ENCODE measurements at regions not wholly inside any gene's neighbourhood (a gene's known extent, or its start where the extent isn't known, plus 50 kb on each side); places are given as distances from the start of the nearest gene placed in this dataset.
"Not testable (repeated sequence)": the region's sequence is repeated elsewhere in the genome, so short reads cannot be mapped to it uniquely, and the experiment has no call there.

DNA sequence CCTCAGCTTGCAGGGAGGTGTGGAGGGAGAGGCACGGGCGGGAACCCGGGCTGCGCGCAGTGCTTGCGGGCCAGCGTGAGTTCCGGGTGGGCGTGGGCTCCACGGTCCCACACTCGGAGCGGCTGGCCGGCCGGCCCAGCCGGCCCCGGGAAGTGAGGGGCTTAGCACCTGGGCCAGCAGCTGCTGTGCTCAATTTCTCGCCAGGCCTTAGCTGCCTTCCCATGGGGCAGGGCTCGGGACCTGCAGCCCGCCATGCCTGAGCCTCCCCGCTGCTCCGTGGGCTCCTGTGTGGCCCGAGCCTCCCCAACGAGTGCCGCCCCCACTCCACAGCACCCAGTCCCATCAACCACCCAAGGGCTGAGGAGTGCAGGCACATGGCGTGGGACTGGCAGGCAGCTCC lies 83.0 kb upstream of the CDCA7L start:
- intact Hi-C loops (cut with micrococcal nuclease); H3K36me3 Mint-ChIP-seq (ENCODE audit: low read depth); H3K9me3 Mint-ChIP-seq; DNase-seq (ENCODE audit: low spot score); H3K27me3 Mint-ChIP-seq (ENCODE audit: low read depth); H3K27ac Mint-ChIP-seq; H3K4me1 Mint-ChIP-seq (ENCODE audit: low read depth); H3K4me3 Mint-ChIP-seq (ENCODE audit: low read depth): not testable (repeated sequence)

DNA sequence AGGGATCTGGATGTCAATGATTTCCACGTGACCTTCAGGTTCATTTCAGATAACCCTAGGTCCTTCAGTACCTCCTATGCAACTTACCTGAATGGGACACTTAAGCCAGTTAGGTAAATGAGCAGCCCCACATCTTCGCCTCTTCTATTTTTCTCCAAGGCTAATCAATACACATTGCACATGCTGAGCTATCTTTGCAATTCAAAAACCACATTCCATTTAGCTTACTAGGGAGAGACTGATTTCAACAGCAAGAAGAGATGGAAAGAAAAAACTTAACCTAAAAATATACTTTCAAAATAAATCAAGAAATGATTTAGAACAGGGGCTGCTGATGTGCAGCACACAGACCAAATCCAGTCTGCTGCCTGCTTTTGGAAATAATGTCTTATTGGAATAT lies 81.8 kb upstream of the CDCA7L start:
- no peaks in the 10 kb centered on the region for H3K9me3 Mint-ChIP-seq
- intact Hi-C loops (cut with micrococcal nuclease): no loop called here
- H3K27ac Mint-ChIP-seq: no peak overlapping the region
- no peak overlapping the region for H3K4me3 Mint-ChIP-seq (ENCODE audit: low read depth)
- peaks cover 4% of the 10 kb centered on the region for H3K27me3 Mint-ChIP-seq (ENCODE audit: low read depth)
- no peaks in the 10 kb centered on the region for H3K4me1 Mint-ChIP-seq (ENCODE audit: low read depth)
- DNase-seq (ENCODE audit: low spot score): no peak
- no peaks in the 10 kb centered on the region for H3K36me3 Mint-ChIP-seq (ENCODE audit: low read depth)

DNA sequence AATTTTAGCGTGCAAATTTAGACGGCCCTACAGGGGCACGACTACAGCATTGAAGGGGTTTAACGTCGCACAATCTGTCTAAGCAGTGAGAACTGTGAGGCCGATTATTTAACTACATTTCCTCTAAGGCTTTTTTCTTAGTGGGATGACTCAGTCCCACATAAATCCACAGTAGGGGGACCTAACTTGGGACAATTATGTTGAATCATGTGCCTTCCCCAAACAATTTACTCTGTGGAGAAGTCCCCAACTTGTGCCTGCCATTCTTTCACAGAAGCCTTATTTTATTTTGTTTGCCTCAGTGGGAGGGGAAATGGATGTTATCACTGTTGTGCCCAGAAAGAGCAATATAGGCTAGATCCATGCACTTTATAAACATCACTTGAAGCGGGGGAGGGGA lies 80.3 kb upstream of the CDCA7L start:
- H3K4me3 Mint-ChIP-seq (ENCODE audit: low read depth): no peak overlapping the region
- H3K27me3 Mint-ChIP-seq (ENCODE audit: low read depth): peaks cover 4% of the 10 kb centered on the region
- H3K9me3 Mint-ChIP-seq: no peaks in the 10 kb centered on the region
- H3K36me3 Mint-ChIP-seq (ENCODE audit: low read depth): no peaks in the 10 kb centered on the region
- DNase-seq (ENCODE audit: low spot score): no peak
- H3K4me1 Mint-ChIP-seq (ENCODE audit: low read depth): no peaks in the 10 kb centered on the region
- intact Hi-C loops (cut with micrococcal nuclease): no loop called here
- H3K27ac Mint-ChIP-seq: no peak overlapping the region

DNA sequence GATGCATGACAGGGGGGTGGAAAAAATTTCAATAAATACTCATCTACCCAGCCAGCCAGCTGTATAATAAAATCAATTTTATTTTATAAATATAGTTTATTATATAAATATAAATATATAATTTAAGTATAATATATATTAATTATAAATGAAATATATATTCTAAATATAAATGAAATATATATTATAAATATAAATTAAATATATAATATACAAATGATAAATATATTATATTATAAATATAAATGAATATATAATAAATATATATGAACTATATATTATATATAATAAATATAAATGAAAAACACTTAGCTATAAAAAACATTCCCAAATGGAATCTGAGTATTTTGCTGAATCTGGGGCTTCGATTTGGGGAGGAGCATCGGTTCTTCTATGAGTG lies 79.4 kb upstream of the CDCA7L start:
- Mint-ChIP-seq H3K4me1 (ENCODE audit: low read depth) (no peaks in the 10 kb centered on the region), H3K9me3 (no peaks in the 10 kb centered on the region), H3K4me3 (ENCODE audit: low read depth) (no peak overlapping the region), H3K27me3 (ENCODE audit: low read depth) (peaks cover 4% of the 10 kb centered on the region), H3K27ac (no peak overlapping the region), H3K36me3 (ENCODE audit: low read depth) (no peaks in the 10 kb centered on the region)
- no peak for DNase-seq (ENCODE audit: low spot score)
- intact Hi-C loops (cut with micrococcal nuclease): no loop called here

DNA sequence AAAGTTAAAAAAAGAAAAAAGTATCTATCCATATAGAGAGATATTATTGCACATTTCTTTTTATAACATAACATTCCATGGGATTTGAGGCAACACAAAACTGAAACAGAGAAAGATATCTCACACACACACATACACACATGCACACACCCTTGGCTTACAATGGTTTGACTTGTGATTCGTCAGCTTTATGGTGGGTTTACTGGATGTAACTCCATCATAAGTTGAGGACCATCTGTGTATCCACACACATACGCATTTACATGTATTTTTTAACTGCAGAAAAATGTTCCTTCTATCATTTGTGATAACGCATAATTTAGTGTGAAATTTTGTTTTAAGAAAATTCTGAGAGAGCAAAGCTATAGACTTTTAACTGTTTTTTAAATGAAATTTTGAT lies 74.2 kb upstream of the CDCA7L start:
- no peak for DNase-seq (ENCODE audit: low spot score)
- Mint-ChIP-seq H3K27me3 (ENCODE audit: low read depth) (peaks cover 12% of the 10 kb centered on the region), H3K4me1 (ENCODE audit: low read depth) (no peaks in the 10 kb centered on the region), H3K4me3 (ENCODE audit: low read depth) (no peak overlapping the region), H3K27ac (no peak overlapping the region), H3K36me3 (ENCODE audit: low read depth) (no peaks in the 10 kb centered on the region), H3K9me3 (no peaks in the 10 kb centered on the region)
- intact Hi-C loops (cut with micrococcal nuclease): no loop called here

DNA sequence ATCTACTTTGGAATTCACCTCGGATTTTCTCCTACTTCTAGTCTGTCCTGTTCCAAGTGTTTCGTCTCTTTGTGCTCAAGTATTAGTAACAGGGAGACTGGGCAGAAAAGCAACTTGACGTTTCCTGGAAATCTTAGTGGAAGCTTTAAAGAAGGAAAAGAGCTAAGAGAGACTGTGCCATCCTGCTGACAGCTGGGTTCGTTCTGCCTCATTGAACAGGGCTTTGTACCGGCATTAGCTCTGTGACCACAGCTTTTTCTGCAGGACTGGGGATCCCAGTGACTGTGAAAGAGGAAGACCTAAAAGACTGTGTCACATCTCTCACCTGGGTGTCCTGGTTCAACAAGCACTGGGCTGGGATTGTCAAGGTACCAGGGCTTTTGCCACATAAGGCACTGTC lies 70.8 kb upstream of the CDCA7L start:
- DNase-seq (ENCODE audit: low spot score): no peak
- intact Hi-C loops (cut with micrococcal nuclease): no loop called here
- no peaks in the 10 kb centered on the region for H3K9me3 Mint-ChIP-seq
- H3K4me3 Mint-ChIP-seq (ENCODE audit: low read depth): no peak overlapping the region
- H3K4me1 Mint-ChIP-seq (ENCODE audit: low read depth): no peaks in the 10 kb centered on the region
- H3K36me3 Mint-ChIP-seq (ENCODE audit: low read depth): no peaks in the 10 kb centered on the region
- H3K27ac Mint-ChIP-seq: no peak overlapping the region
- H3K27me3 Mint-ChIP-seq (ENCODE audit: low read depth): peaks cover 13% of the 10 kb centered on the region

DNA sequence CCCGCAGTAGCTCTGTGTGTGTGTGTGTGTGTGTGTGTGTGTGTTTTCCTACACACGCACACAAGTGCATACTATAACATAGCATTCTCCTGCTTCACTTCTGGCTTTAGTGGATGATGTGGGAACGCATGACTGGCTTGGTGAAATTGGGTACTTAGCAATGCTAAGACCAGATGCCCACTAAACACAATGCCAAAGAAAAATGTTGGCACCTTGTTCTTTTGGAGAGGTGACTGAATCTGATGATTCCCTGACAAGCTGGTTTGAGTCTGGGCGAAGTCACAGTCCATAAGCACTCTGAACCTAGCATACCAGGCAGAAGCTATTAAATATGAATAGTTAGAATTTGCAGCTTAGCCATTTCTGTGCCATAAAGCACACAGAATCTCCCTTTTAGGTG lies 68.0 kb upstream of the CDCA7L start:
- no peaks in the 10 kb centered on the region for H3K4me1 Mint-ChIP-seq (ENCODE audit: low read depth)
- H3K9me3 Mint-ChIP-seq: no peaks in the 10 kb centered on the region
- no peak for DNase-seq (ENCODE audit: low spot score)
- peaks cover 14% of the 10 kb centered on the region for H3K27me3 Mint-ChIP-seq (ENCODE audit: low read depth)
- no peak overlapping the region for H3K27ac Mint-ChIP-seq
- no peak overlapping the region for H3K4me3 Mint-ChIP-seq (ENCODE audit: low read depth)
- H3K36me3 Mint-ChIP-seq (ENCODE audit: low read depth): no peaks in the 10 kb centered on the region
- intact Hi-C loops (cut with micrococcal nuclease): no loop called here

DNA sequence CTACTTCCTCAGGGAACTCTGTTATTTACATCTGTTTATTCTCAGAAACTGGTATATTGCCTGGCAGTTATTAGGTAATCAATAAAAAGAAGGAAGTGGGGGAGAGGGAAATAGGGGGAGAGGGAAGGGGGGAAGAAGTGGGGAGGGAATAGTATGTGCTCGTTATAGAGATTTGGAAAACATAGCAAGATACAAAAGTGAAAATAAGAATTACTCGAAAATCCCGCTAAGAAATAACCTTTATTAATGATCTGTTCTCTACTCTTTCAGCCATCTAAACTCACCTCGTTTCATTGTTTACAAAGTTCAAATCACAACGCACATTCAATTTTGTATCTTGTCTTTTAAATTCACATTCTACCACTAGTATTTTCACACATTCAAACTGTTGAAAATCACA lies 63.0 kb upstream of the CDCA7L start:
- intact Hi-C loops (cut with micrococcal nuclease): loop anchor here (10.0 kb wide), 1 partner anchor 234 kb away; no protein-coding TSS in a partner anchor
- Mint-ChIP-seq H3K4me3 (ENCODE audit: low read depth) (no peak overlapping the region), H3K36me3 (ENCODE audit: low read depth) (no peaks in the 10 kb centered on the region), H3K27me3 (ENCODE audit: low read depth) (peaks cover 16% of the 10 kb centered on the region), H3K9me3 (no peaks in the 10 kb centered on the region), H3K27ac (no peak overlapping the region), H3K4me1 (ENCODE audit: low read depth) (no peaks in the 10 kb centered on the region)
- no peak for DNase-seq (ENCODE audit: low spot score)

DNA sequence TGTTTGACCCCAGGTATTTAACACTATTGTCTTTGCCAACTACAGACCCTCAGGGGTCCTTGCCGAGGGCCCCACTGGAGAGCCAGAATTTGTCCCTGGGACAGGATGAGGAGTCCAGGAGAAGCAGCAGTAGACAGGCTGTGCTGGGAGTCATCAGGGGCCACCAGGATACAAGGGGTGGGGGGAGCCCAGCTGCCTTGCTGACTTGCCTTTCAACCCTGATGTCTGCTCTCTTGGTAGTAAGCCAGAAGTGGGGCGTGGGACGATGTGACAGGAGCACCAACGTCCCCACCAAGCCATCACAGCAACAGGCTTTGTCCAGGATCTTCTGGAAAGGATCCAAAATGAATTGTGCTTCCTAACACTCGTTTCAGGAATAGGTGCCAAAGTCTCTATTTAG lies 62.4 kb upstream of the CDCA7L start:
- Mint-ChIP-seq H3K27ac (no peak overlapping the region), H3K9me3 (no peaks in the 10 kb centered on the region), H3K27me3 (ENCODE audit: low read depth) (peaks cover 16% of the 10 kb centered on the region), H3K4me3 (ENCODE audit: low read depth) (no peak overlapping the region), H3K4me1 (ENCODE audit: low read depth) (no peaks in the 10 kb centered on the region), H3K36me3 (ENCODE audit: low read depth) (no peaks in the 10 kb centered on the region)
- intact Hi-C loops (cut with micrococcal nuclease): loop anchor here (10.0 kb wide), 1 partner anchor 233 kb away; no protein-coding TSS in a partner anchor
- DNase-seq (ENCODE audit: low spot score): no peak

DNA sequence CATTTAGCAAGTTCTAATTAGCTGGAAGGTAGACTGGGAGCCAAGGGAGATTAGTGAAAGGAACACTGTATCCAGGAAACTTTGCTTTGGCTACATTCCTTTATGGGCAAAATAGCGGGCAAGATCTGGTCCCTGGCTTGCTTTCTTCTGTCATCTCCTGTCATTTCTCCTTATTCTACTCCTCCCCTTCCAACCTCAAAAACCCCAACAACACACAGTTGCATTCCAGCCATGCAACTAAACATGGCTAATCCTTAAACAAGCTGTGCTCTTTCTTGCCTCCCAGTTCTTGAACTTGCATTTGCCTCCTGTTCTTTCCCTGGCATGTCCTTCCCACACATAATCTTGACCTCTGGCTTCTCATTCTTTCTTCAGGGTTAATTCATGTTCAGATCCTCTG lies 59.5 kb upstream of the CDCA7L start:
- intact Hi-C loops (cut with micrococcal nuclease): loop anchor here (10.0 kb wide), 1 partner anchor 230 kb away; no protein-coding TSS in a partner anchor
- no peaks in the 10 kb centered on the region for H3K9me3 Mint-ChIP-seq

DNA sequence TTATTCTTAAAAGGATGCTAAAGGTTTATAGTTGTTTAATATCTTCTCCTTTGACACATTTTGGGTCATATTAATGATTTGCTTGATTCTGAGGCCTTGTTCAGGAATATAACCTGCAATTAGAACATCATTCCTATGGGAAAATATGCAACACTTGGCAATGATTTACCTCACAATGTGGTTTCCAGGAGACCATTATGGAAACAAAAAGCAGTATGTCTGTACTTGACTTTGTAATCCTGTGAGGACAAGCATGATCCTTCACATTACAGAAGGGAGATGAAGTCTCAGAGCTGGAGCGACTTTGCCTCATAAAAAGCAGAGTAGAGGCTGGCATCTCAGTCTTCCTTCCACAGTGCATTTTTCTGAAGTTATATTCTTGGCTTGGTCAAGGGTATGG lies 57.0 kb upstream of the CDCA7L start:
- peaks cover 6% of the 10 kb centered on the region for H3K4me1 Mint-ChIP-seq (ENCODE audit: low read depth)
- intact Hi-C loops (cut with micrococcal nuclease): loop anchor here (5.0 to 10.0 kb wide), 2 partner anchors 228 to 745 kb away; no protein-coding TSS in a partner anchor
- no peaks in the 10 kb centered on the region for H3K9me3 Mint-ChIP-seq

More for the DNA sequence above, 59.5 kb upstream of the CDCA7L start:
- H3K36me3 Mint-ChIP-seq (ENCODE audit: low read depth): no peaks in the 10 kb centered on the region
- DNase-seq (ENCODE audit: low spot score): no peak
- peaks cover 16% of the 10 kb centered on the region for H3K27me3 Mint-ChIP-seq (ENCODE audit: low read depth)
- no peak overlapping the region for H3K4me3 Mint-ChIP-seq (ENCODE audit: low read depth)
- H3K4me1 Mint-ChIP-seq (ENCODE audit: low read depth): peaks cover 6% of the 10 kb centered on the region
- no peak overlapping the region for H3K27ac Mint-ChIP-seq

DNA sequence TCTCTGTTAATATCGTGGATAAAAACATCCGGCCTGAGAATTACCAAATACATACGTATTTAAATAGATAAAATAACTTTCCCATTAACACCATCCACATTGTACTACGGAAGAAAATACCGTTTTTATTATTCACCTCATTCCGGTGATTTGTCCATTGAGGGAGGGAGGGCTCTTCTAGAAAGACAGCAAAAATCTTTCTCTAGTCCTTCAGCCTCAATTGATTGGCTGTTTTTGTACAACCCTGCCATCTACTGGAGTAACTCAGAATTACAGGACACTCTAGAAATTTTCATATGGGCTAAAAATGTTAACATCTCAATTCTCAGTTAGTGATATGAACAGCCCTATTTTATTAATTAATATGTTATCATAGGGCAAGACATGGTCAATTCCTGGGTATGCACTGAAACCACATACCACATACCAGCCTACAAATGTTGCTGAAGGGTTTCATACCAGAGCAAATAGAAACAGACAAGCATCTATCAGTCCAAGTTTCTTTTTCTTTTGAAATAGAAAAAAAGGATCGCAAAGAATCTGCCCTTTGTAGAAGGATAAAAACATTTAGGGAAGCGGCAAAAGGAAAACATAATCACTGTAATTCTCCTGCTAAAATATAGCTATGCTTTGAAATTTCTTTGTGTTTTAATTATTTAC lies 55.8 kb upstream of the CDCA7L start:
- peaks cover 17% of the 10 kb centered on the region for H3K27me3 Mint-ChIP-seq (ENCODE audit: low read depth)
- H3K9me3 Mint-ChIP-seq: no peaks in the 10 kb centered on the region
- H3K4me1 Mint-ChIP-seq (ENCODE audit: low read depth): peaks cover 6% of the 10 kb centered on the region
- no peak overlapping the region for H3K27ac Mint-ChIP-seq
- no peaks in the 10 kb centered on the region for H3K36me3 Mint-ChIP-seq (ENCODE audit: low read depth)
- no peak for DNase-seq (ENCODE audit: low spot score)
- H3K4me3 Mint-ChIP-seq (ENCODE audit: low read depth): no peak overlapping the region
- intact Hi-C loops (cut with micrococcal nuclease): loop anchor here (5.0 to 10.0 kb wide), 2 partner anchors 227 to 744 kb away; no protein-coding TSS in a partner anchor

More for the DNA sequence above, 57.0 kb upstream of the CDCA7L start:
- Mint-ChIP-seq H3K36me3 (ENCODE audit: low read depth) (no peaks in the 10 kb centered on the region), H3K27ac (no peak overlapping the region), H3K27me3 (ENCODE audit: low read depth) (peaks cover 14% of the 10 kb centered on the region), H3K4me3 (ENCODE audit: low read depth) (no peak overlapping the region)
- no peak for DNase-seq (ENCODE audit: low spot score)

DNA sequence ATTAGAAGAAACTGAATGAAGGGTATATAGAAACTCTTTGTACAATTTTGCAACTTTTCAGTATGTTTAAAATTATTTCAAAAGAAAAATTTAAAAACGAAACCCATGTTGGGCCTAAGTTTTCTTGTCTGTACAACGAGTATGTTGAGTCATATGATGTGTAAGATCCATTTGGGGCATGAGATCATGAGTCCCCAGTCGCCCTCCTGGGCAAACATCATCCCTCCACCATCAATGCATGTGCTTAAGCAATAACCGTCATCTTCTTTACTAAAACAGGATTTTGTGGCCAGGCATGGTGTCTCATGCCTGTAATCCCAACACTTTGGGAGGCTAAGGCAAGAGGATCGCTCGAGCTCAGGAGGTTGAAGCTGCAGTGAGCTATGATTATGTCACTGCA lies 54.2 kb upstream of the CDCA7L start:
- Mint-ChIP-seq H3K27ac (no peak overlapping the region), H3K36me3 (ENCODE audit: low read depth) (no peaks in the 10 kb centered on the region), H3K27me3 (ENCODE audit: low read depth) (peaks cover 12% of the 10 kb centered on the region), H3K4me1 (ENCODE audit: low read depth) (peaks cover 6% of the 10 kb centered on the region), H3K9me3 (no peaks in the 10 kb centered on the region), H3K4me3 (ENCODE audit: low read depth) (no peak overlapping the region)
- no peak for DNase-seq (ENCODE audit: low spot score)
- intact Hi-C loops (cut with micrococcal nuclease): loop anchor here (5.0 to 10.0 kb wide), 2 partner anchors 225 to 743 kb away; no protein-coding TSS in a partner anchor

Measured in activated T-helper 2 cell treated with anti-CD3 and anti-CD28 coated beads, Interferon-gamma antibody, Interleukin-2, Interleukin-4, amounts not matched to agents 10 μg/mL and 5 μg/mL and 100 μg/mL, durations not matched to agents 14 hours and 24 hours and 36 hours (primary cell).